ENCODE measurements at regions not wholly inside any gene's neighbourhood (a gene's known extent, or its start where the extent isn't known, plus 50 kb on each side); places are given as distances from the start of the nearest gene placed in this dataset.

DNA sequence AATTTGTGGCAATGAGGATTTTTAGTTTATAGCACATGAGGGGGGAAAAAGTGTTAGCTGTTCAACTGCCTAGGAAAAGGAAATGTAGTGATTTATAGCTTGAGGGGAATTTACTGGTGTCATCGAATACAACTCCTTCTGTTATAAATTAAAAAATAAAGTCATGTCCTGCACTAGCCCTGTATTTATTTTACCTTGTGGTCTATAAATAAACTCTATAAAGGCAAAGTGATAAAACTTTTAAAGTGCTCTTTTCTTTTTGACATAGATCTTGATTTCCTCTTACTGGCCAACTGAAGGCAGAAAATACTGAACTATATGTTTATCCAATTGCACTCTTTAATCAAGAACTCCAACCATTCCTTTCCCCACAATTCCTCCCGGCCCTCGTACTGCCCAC is 672.1 kb upstream of the SLIT2 start:
- Histone ChIP-seq H3K4me1 (peaks cover 0 to 19% (median 0%) of the 10 kb centered on the region in 3 donors), H3K9me3 (no peaks in the 10 kb centered on the region), H3K27me3 (no peaks in the 10 kb centered on the region), H3K27ac (no peak overlapping the region), H3K36me3 (no peaks in the 10 kb centered on the region), H3K4me3 (no peak overlapping the region)
- 34 to 52% methylated on average over 3 of the region's 3 CpGs for WGBS, 2 donors
- no peak for DNase-seq
- intact Hi-C loops (cut with DNase I), result no loop called here
- TF ChIP-seq POLR2A (IDR thresholded peaks at IDR 0.05), result no peak
- TF ChIP-seq, protein P1, sequence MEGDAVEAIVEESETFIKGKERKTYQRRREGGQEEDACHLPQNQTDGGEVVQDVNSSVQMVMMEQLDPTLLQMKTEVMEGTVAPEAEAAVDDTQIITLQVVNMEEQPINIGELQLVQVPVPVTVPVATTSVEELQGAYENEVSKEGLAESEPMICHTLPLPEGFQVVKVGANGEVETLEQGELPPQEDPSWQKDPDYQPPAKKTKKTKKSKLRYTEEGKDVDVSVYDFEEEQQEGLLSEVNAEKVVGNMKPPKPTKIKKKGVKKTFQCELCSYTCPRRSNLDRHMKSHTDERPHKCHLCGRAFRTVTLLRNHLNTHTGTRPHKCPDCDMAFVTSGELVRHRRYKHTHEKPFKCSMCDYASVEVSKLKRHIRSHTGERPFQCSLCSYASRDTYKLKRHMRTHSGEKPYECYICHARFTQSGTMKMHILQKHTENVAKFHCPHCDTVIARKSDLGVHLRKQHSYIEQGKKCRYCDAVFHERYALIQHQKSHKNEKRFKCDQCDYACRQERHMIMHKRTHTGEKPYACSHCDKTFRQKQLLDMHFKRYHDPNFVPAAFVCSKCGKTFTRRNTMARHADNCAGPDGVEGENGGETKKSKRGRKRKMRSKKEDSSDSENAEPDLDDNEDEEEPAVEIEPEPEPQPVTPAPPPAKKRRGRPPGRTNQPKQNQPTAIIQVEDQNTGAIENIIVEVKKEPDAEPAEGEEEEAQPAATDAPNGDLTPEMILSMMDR (IDR thresholded peaks at IDR 0.05), result no peak

DNA sequence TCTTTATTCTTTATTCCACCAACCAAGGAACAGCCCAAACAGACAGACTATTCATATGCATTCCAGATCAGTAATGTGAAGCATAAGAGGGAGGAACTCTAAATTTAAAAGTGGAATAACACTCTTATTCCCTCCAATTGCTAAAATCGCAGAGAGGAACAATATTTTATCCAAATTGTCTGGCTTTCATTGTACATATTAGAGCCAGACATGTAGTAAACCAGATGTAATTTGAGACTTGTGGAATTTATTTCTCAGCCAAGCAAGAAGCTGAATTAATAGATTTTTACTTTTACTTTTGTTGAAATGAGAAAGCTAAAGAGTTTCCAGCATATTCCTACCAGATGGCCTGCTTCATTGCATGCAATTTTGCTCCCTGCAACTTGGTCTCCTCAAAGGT is 674.6 kb upstream of the SLIT2 start:
- 52 to 71% methylated on average over 1 of the region's 1 CpG for WGBS, 2 donors
- no peaks in the 10 kb centered on the region for H3K27me3 ChIP-seq
- no peak for TF ChIP-seq POLR2A (IDR thresholded peaks at IDR 0.05)
- TF ChIP-seq, protein P1 (IDR thresholded peaks at IDR 0.05), result no peak
- intact Hi-C loops (cut with DNase I), result no loop called here
- H3K36me3 ChIP-seq, result no peaks in the 10 kb centered on the region
- H3K4me3 ChIP-seq, result no peak overlapping the region
- no peak overlapping the region for H3K27ac ChIP-seq
- DNase-seq, result no peak
- H3K9me3 ChIP-seq, result no peaks in the 10 kb centered on the region
- H3K4me1 ChIP-seq, result peaks cover 0 to 11% (median 0%) of the 10 kb centered on the region in 3 donors

DNA sequence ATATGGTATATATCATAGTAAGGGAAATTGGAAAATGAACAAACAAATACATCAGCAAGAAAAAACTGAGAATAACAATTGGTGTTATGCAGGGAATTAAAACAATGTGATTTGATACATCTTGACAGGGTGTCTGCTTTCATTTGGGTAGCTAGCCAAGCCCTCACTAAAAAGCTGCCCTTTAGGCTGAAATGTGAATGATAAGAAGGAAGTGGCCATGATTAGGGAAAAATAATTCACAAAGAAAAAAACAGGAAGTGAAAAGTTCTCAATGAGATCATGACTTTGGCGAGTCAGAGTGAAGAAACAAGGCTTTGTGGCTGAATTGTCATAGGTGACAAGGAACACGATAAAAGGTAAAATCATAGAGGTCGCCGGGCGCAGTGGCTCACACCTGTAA is 675.8 kb upstream of the SLIT2 start:
- Histone ChIP-seq H3K27ac (no peak overlapping the region), H3K36me3 (no peaks in the 10 kb centered on the region), H3K4me1 (peaks cover 0 to 11% (median 0%) of the 10 kb centered on the region in 3 donors), H3K27me3 (no peaks in the 10 kb centered on the region), H3K4me3 (no peak overlapping the region), H3K9me3 (no peaks in the 10 kb centered on the region)
- intact Hi-C loops (cut with DNase I), result no loop called here
- TF ChIP-seq, protein P1 (IDR thresholded peaks at IDR 0.05), result no peak
- no peak for TF ChIP-seq POLR2A (IDR thresholded peaks at IDR 0.05)
- no peak for DNase-seq
- WGBS, 2 donors, result 62 to 78% methylated on average over 5 of the region's 5 CpGs

DNA sequence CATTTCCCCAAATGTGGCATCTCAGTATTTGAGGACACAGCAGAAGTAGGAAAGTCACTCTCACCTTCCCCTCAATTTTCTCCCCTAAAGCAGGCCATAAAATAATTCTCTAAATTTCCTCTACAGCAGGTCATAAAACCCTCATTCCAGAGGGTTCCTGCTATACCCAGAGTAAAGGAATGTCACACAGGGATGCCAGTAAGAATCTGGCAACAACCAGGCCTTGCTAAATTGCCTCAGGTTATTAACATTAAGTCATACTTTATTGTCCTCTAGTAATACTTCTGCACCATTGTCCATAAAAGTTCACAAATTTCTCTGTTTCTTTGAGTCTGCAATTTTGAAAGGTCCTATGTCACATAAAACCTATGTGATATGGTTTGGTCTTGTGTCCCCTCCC is 685.7 kb upstream of the SLIT2 start:
- H3K4me3 ChIP-seq, result no peak overlapping the region
- DNase-seq, result no peak
- no peaks in the 10 kb centered on the region for H3K9me3 ChIP-seq
- H3K4me1 ChIP-seq, result no peaks in the 10 kb centered on the region
- H3K27ac ChIP-seq, result no peak overlapping the region
- no peaks in the 10 kb centered on the region for H3K27me3 ChIP-seq
- TF ChIP-seq POLR2A (IDR thresholded peaks at IDR 0.05), result no peak
- TF ChIP-seq, protein P1 (IDR thresholded peaks at IDR 0.05), result no peak
- intact Hi-C loops (cut with DNase I), result no loop called here
- no peaks in the 10 kb centered on the region for H3K36me3 ChIP-seq

DNA sequence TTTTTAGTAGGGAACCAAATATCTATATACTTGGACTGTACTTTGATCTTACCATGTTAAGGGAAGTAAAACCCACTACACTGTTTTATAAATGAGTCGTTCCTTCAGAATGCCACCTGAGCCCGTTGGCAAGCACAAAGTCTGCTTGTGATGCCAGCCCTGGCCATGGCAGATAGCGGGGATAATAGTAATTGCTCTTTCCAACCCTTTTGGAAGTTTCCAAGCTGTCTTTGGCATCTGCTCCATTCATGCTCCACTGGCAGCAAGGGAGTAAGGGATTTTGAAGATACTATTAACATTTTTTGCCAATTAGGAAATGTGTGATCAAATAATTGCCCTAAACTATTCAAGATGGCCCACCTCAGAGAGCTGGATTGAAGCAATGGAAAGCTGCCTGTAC is 689.2 kb upstream of the SLIT2 start:
- Histone ChIP-seq H3K4me1 (no peaks in the 10 kb centered on the region), H3K27me3 (no peaks in the 10 kb centered on the region), H3K27ac (no peak overlapping the region), H3K36me3 (no peaks in the 10 kb centered on the region), H3K9me3 (no peaks in the 10 kb centered on the region), H3K4me3 (no peak overlapping the region)
- intact Hi-C loops (cut with DNase I), result no loop called here
- TF ChIP-seq, protein P1 (IDR thresholded peaks at IDR 0.05), result no peak
- TF ChIP-seq POLR2A (IDR thresholded peaks at IDR 0.05), result no peak
- no peak for DNase-seq
- WGBS, 2 donors, result 44 to 74% methylated on average over 3 of the region's 3 CpGs

All from esophagus squamous epithelium (tissue), 5 donors.